T-cell (primary cell): ENCODE measurements at regions not wholly inside any gene's neighbourhood (a gene's known extent, or its start where the extent isn't known, plus 50 kb on each side); places are given as distances from the start of the nearest gene placed in this dataset.

Experiments used
- ATAC-seq, 4 experiments: fragments of 200-7000 bp in 3 of 4; fragments of 150-1000 bp in 1 of 4; cut with Tn5 transposase; replicated peaks in 1 of 4; 1 replicate in 3 of 4; 2 replicates in 1 of 4; pipeline ENCODE4 v1.10.0; 2021; ENCODE audit warnings: moderate library complexity in 3 of 4, mild to moderate bottlenecking in 2 of 4, moderate number of reproducible peaks in 1 of 4
- CTCF ChIA-PET, 2 donors: fragments of 300-600 bp; sonication (Branson Sonifier 250); formaldehyde crosslinking; loops; one replicate each; lab custom pipeline; 2022; ENCODE audit warnings: antibody characterized with exemption in 2 of 2; lab: Charles Lee
- POLR2A ChIA-PET, 2 donors: fragments of 300-600 bp; sonication (Branson Sonifier 250); formaldehyde crosslinking; loops; one replicate each; lab custom pipeline; 2022; ENCODE audit warnings: antibody characterized with exemption in 2 of 2; lab: Charles Lee
- DNase-seq, 35 experiments: peaks; one replicate each; pipeline versions ENCODE4 v3.0.0 to v3.0.0-alpha.2; 2013 to 2023
- H3K27ac ChIP-seq: one replicate; pipeline ENCODE4 v1.5.1; 2013; ENCODE audit warnings: low read length
- H3K27me3 ChIP-seq, 2 experiments: replicated peaks in 1 of 2; 1 replicate in 1 of 2; 2 replicates in 1 of 2; pipeline versions ENCODE4 v1.6.1 to v1.7.0; 2013; ENCODE audit warnings: low read length in 1 of 2, mixed read lengths in 1 of 2; ENCODE audit not compliant: control insufficient read depth in 2 of 2, insufficient read depth in 2 of 2; ENCODE audit errors: extremely low read depth in 1 of 2
- H3K36me3 ChIP-seq, 2 donors: 1 replicate in 1 of 2; 2 replicates in 1 of 2; pipeline versions ENCODE4 v1.6.1 to v1.7.0; 2013; ENCODE audit warnings: low read length in 1 of 2; ENCODE audit not compliant: control insufficient read depth in 2 of 2, insufficient read depth in 1 of 2; ENCODE audit errors: extremely low read depth in 1 of 2
- H3K4me1 ChIP-seq, 2 experiments: 1 replicate in 1 of 2; 2 replicates in 1 of 2; pipeline versions ENCODE4 v1.6.1 to v1.7.0; 2013; ENCODE audit warnings: low read length in 2 of 2, mixed read lengths in 1 of 2; ENCODE audit not compliant: insufficient read depth in 2 of 2, control insufficient read depth in 1 of 2; ENCODE audit errors: extremely low read depth in 1 of 2
- H3K4me3 ChIP-seq, 2 donors: 1 replicate in 1 of 2; 2 replicates in 1 of 2; pipeline versions ENCODE4 v1.5.1 to v1.7.0; 2013; ENCODE audit warnings: mild to moderate bottlenecking in 2 of 2, low read length in 1 of 2, moderate library complexity in 1 of 2; ENCODE audit not compliant: control insufficient read depth in 1 of 2; ENCODE audit errors: extremely low read depth in 1 of 2
- H3K9me3 ChIP-seq: 2 replicates; pipeline ENCODE4 v1.7.0; 2013
- H3K27ac Mint-ChIP-seq, 2 donors: one replicate each; pipeline ENCODE4 v1.8.0; 2020 to 2021; ENCODE audit warnings: mild to moderate bottlenecking in 2 of 2, mixed read lengths in 2 of 2
- H3K27me3 Mint-ChIP-seq, 2 donors: one replicate each; pipeline ENCODE4 v1.8.0; 2021 to 2022; ENCODE audit warnings: mixed read lengths in 2 of 2
- H3K36me3 Mint-ChIP-seq: one replicate; pipeline ENCODE4 v1.8.0; 2021; ENCODE audit warnings: mixed read lengths
- H3K4me1 Mint-ChIP-seq, 3 donors: one replicate each; pipeline ENCODE4 v1.8.0; 2020 to 2022; ENCODE audit warnings: mixed read lengths in 3 of 3, mild to moderate bottlenecking in 1 of 3
- H3K4me3 Mint-ChIP-seq, 3 donors: one replicate each; pipeline ENCODE4 v1.8.0; 2020 to 2022; ENCODE audit warnings: mild to moderate bottlenecking in 3 of 3, mixed read lengths in 3 of 3, moderate library complexity in 3 of 3
- H3K9me3 Mint-ChIP-seq, 3 donors: one replicate each; pipeline ENCODE4 v1.8.0; 2020 to 2022; ENCODE audit warnings: mixed read lengths in 3 of 3
- WGBS: methylation state at CpG from one replicate; pipeline ENCODE4 v1.1.5; 2013; ENCODE audit warnings: missing lambda C conversion rate; ENCODE audit not compliant: insufficient coverage; 5-methylcytosine and 5-hydroxymethylcytosine counted together

DNA sequence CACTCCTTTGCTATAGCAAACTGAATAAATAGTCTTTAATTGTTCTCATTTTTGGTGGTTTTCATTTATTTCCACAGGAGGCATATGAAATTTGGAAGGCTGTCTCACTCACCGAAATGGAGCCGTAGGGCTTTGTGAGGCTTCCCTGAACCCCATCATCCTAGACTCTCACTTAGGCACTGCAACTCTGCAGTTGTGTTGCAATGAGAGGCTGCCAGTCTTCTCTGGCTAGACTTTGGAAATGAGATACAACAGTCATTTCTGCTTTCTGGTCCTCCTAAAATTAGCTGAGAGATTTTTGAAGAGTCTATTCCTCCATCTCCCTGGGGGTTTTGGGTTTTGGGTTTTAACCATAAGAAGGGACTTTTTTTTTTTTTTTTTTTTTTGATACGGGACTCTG lies 146.5 kb downstream of the SH3BGRL start:
- no CpG with 5 or more reads among the region's 3 CpGs for WGBS
- H3K27me3 Mint-ChIP-seq, result peaks cover 0 to 3% of the 10 kb centered on the region in 2 donors
- H3K9me3 ChIP-seq, result no peaks in the 10 kb centered on the region
- no peak overlapping the region for H3K4me3 Mint-ChIP-seq
- ATAC-seq (no peak), DNase-seq (no peak)
- no peaks in the 10 kb centered on the region for H3K36me3 ChIP-seq
- H3K27ac Mint-ChIP-seq, result no peak overlapping the region
- no peaks in the 10 kb centered on the region for H3K4me1 Mint-ChIP-seq
- POLR2A ChIA-PET, result interaction anchor here in 1 of 2 donors (0.6 kb wide), 1 partner anchor 63 kb away, joined by 7 read pairs; no protein-coding TSS in a partner anchor
- peaks cover 18% of the 10 kb centered on the region for H3K36me3 Mint-ChIP-seq
- H3K9me3 Mint-ChIP-seq, result no peaks in the 10 kb centered on the region
- H3K4me1 ChIP-seq, result no peaks in the 10 kb centered on the region
- H3K27ac ChIP-seq, result no peak overlapping the region
- no peaks in the 10 kb centered on the region for H3K27me3 ChIP-seq
- no peak overlapping the region for H3K4me3 ChIP-seq
- CTCF ChIA-PET, result no interaction called here

DNA sequence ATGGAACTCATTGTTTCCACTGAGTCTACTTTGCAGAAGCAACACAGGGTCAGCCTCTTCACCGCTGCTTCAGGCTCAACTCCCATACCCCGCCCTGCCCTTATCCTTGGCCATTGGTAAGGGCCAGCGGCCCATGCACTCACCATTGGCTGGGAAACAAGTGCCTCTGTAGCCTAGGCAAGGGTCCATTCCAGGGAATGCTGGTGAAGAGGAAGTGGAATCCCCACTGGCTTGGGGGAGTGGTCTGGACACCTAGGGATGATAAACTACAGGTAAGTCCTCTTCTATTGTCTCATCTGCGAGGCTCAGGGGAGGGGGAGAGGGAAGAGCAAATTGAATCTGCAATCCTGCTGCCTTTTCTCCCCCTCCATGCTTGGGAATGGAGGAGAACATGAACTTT lies 153.1 kb downstream of the SH3BGRL start:
- POLR2A ChIA-PET, result no interaction called here
- H3K4me1 Mint-ChIP-seq, result no peaks in the 10 kb centered on the region
- H3K36me3 ChIP-seq, result no peaks in the 10 kb centered on the region
- CTCF ChIA-PET, result no interaction called here
- ATAC-seq, result no peak
- no peaks in the 10 kb centered on the region for H3K9me3 ChIP-seq
- no peaks in the 10 kb centered on the region for H3K27me3 ChIP-seq
- no peak for DNase-seq
- H3K4me3 ChIP-seq, result no peak overlapping the region
- H3K4me1 ChIP-seq, result no peaks in the 10 kb centered on the region
- H3K36me3 Mint-ChIP-seq, result peaks cover 6% of the 10 kb centered on the region
- 100% methylated on average over 1 of the region's 4 CpGs for WGBS
- H3K9me3 Mint-ChIP-seq, result peaks cover 0 to 10% (median 6%) of the 10 kb centered on the region in 3 donors
- no peak overlapping the region for H3K4me3 Mint-ChIP-seq
- H3K27ac ChIP-seq, result no peak overlapping the region
- H3K27me3 Mint-ChIP-seq, result peaks cover 0 to 5% of the 10 kb centered on the region in 2 donors
- H3K27ac Mint-ChIP-seq, result no peak overlapping the region

DNA sequence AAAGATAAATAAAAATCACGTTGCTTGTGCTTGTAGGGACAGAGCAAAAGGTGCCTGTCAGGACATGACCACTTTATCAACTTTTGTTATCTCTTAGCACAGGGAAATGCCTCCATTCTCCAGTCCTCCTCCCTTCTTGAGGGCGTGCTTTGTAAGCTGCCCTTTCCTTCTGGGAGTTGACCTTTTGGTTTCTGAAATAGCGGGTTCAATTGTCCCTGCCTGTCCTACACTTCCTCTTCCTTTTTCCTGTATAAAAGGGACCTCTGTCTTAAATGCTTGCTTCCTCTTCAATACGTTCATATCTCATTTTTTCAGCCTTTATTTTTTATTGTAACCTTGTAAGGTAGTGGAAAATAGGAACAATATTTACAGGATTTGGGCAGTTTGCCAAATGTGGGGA lies 153.5 kb downstream of the SH3BGRL start:
- Mint-ChIP-seq H3K9me3 (peaks cover 0 to 10% (median 6%) of the 10 kb centered on the region in 3 donors), H3K36me3 (peaks cover 6% of the 10 kb centered on the region), H3K4me1 (no peaks in the 10 kb centered on the region), H3K4me3 (no peak overlapping the region), H3K27me3 (peaks cover 0 to 5% of the 10 kb centered on the region in 2 donors), H3K27ac (no peak overlapping the region)
- ATAC-seq (no peak), DNase-seq (no peak)
- WGBS, result no CpG with 5 or more reads among the region's 4 CpGs
- Histone ChIP-seq H3K9me3 (no peaks in the 10 kb centered on the region), H3K4me3 (no peak overlapping the region), H3K36me3 (no peaks in the 10 kb centered on the region), H3K27me3 (no peaks in the 10 kb centered on the region), H3K27ac (no peak overlapping the region), H3K4me1 (no peaks in the 10 kb centered on the region)
- POLR2A ChIA-PET, result no interaction called here
- CTCF ChIA-PET, result no interaction called here

DNA sequence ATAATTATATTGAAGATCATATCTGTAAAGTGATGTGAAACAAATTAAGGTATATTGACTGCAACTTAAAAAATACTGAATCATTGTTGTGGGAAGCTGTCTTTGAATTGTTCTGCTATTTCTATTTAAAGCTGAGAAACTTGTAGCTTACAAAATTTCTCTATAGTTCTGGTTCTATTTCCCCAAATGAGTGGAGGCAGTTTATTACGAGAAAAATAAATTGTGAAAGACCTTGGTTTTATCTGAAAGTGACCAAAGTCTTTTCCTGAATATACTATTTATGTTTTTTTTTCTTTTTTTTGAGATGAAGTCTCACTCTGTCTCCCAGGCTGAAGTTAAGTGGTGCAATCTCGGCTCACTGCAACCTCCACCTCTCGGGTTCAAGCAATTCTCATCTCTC lies 165.4 kb downstream of the SH3BGRL start:
- no CpG with 5 or more reads among the region's 3 CpGs for WGBS
- POLR2A ChIA-PET, result no interaction called here

DNA sequence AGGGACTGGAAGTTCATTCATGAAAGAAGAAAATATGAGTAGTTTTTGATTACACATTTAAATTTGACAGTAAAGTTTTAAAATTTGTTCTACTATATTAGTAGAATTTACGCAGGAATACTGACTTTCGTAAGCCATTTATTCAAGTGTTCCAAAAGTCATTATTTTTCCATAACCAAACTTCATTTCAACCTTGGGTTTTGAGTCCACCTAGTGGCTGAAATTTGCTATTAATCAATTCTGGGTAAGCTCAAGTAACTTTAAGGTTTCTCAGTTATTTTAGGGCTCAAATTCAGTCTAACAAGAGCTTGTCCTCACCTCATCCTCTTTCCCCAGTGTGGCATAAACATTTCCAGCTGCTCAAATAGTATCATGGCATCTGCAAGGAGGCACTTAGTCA lies 175.4 kb downstream of the SH3BGRL start:
- no peak overlapping the region for H3K27ac ChIP-seq
- H3K9me3 ChIP-seq, result no peaks in the 10 kb centered on the region
- Mint-ChIP-seq H3K9me3 (no peaks in the 10 kb centered on the region), H3K4me1 (no peaks in the 10 kb centered on the region), H3K36me3 (no peaks in the 10 kb centered on the region), H3K27ac (no peak overlapping the region), H3K27me3 (peaks cover 3 to 21% of the 10 kb centered on the region in 2 donors), H3K4me3 (no peak overlapping the region)
- no peaks in the 10 kb centered on the region for H3K27me3 ChIP-seq
- ChIA-PET CTCF (interaction anchor here in 1 of 2 donors (1.1 kb wide), 1 partner anchor 11 kb away, joined by 3 read pairs; no protein-coding TSS in a partner anchor), POLR2A (no interaction called here)
- H3K36me3 ChIP-seq, result no peaks in the 10 kb centered on the region
- ATAC-seq (no peak), DNase-seq (peak in 1 of 35 experiments; percentile 25)
- WGBS, result no CpG with 5 or more reads among the region's 2 CpGs
- H3K4me1 ChIP-seq, result no peaks in the 10 kb centered on the region
- H3K4me3 ChIP-seq, result no peak overlapping the region

More for the DNA sequence above, 165.4 kb downstream of the SH3BGRL start:
- ATAC-seq, result no peak
- Mint-ChIP-seq H3K27ac (no peak overlapping the region), H3K36me3 (no peaks in the 10 kb centered on the region), H3K4me3 (no peak overlapping the region), H3K9me3 (no peaks in the 10 kb centered on the region), H3K27me3 (peaks cover 0 to 10% of the 10 kb centered on the region in 2 donors), H3K4me1 (no peaks in the 10 kb centered on the region)
- Histone ChIP-seq H3K4me1 (no peaks in the 10 kb centered on the region), H3K27me3 (no peaks in the 10 kb centered on the region), H3K36me3 (no peaks in the 10 kb centered on the region), H3K9me3 (no peaks in the 10 kb centered on the region), H3K27ac (no peak overlapping the region), H3K4me3 (no peak overlapping the region)
- CTCF ChIA-PET, result no interaction called here
- DNase-seq, result no peak

DNA sequence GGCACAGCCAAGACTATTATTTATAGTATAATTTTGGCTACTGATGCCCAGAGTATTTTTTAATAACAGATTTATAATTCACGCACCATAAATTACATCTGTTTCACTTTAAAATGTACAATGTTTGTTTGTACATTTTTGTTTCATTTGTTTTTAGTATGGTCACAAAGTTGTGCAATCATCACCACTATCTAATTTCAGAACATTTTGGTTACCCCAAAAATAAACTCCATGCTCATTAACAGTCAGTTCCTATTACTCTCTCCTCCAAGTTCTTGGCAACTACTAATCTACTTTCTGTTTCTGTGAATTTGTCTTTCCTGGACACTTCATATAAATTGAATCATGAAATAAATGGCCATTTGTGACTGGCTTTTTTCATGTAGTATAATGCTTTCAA lies 176.7 kb downstream of the SH3BGRL start:
- WGBS, result no CpG with 5 or more reads among the region's 1 CpG
- Histone ChIP-seq H3K9me3 (no peaks in the 10 kb centered on the region), H3K27me3 (no peaks in the 10 kb centered on the region), H3K36me3 (no peaks in the 10 kb centered on the region), H3K27ac (no peak overlapping the region), H3K4me3 (no peak overlapping the region), H3K4me1 (no peaks in the 10 kb centered on the region)
- ATAC-seq, result no peak
- CTCF ChIA-PET, result interaction anchor here in 1 of 2 donors (1.1 kb wide), 1 partner anchor 9 kb away, joined by 3 read pairs; no protein-coding TSS in a partner anchor
- Mint-ChIP-seq H3K27me3 (peaks cover 0 to 18% of the 10 kb centered on the region in 2 donors), H3K9me3 (no peaks in the 10 kb centered on the region), H3K4me1 (no peaks in the 10 kb centered on the region), H3K4me3 (no peak overlapping the region), H3K27ac (no peak overlapping the region), H3K36me3 (no peaks in the 10 kb centered on the region)
- DNase-seq, result no peak
- POLR2A ChIA-PET, result no interaction called here

DNA sequence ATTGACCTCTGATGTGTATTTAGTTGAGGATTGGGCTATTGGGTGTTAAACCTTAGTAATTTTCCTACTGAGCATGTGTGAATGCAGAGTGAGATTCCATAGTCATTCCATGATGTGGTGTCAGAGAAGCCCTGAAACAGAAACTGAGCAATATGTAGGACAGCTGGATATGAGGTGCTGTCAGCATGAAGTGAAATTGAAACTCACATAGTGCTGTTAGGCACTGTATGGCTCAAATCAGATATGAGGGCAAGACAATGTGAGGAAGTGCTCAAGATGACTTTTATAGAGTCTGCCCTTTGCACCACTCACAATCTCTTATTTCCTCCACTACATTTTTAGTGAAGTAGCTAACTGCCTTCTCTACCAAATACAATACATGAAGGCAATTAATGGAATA lies 188.3 kb downstream of the SH3BGRL start:
- Histone ChIP-seq H3K36me3 (no peaks in the 10 kb centered on the region), H3K27ac (no peak overlapping the region), H3K27me3 (no peaks in the 10 kb centered on the region), H3K4me1 (no peaks in the 10 kb centered on the region), H3K9me3 (no peaks in the 10 kb centered on the region), H3K4me3 (no peak overlapping the region)
- CTCF ChIA-PET, result no interaction called here
- Mint-ChIP-seq H3K4me3 (no peak overlapping the region), H3K4me1 (no peaks in the 10 kb centered on the region), H3K9me3 (peaks cover 0 to 4% (median 0%) of the 10 kb centered on the region in 3 donors), H3K27me3 (peaks cover 0 to 19% of the 10 kb centered on the region in 2 donors), H3K36me3 (no peaks in the 10 kb centered on the region), H3K27ac (no peak overlapping the region)
- POLR2A ChIA-PET, result no interaction called here
- no peak for DNase-seq
- no peak for ATAC-seq
